SU-DHL-6 (cell line): ENCODE measurements at regions not wholly inside any gene's neighbourhood (a gene's known extent, or its start where the extent isn't known, plus 50 kb on each side); places are given as distances from the start of the nearest gene placed in this dataset.

Experiments
- CTCF ChIP-seq: fragments of 200-600 bp; sonication (generic); IDR thresholded peaks from one replicate; pipeline ENCODE4 v1.5.1; 2017; ENCODE audit warnings: antibody characterized with exemption, mild to moderate bottlenecking, low read length, moderate library complexity; ENCODE audit not compliant: insufficient read depth, poor library complexity, severe bottlenecking
- EZH2phosphoT487 ChIP-seq: fragments of 200-600 bp; sonication (generic), shearing (Covaris generic); conservative IDR thresholded peaks from 2 replicates; pipeline ENCODE4 v1.6.1; 2018; ENCODE audit warnings: mild to moderate bottlenecking, antibody characterized with exemption, low read length, moderate library complexity, mixed read lengths

DNA sequence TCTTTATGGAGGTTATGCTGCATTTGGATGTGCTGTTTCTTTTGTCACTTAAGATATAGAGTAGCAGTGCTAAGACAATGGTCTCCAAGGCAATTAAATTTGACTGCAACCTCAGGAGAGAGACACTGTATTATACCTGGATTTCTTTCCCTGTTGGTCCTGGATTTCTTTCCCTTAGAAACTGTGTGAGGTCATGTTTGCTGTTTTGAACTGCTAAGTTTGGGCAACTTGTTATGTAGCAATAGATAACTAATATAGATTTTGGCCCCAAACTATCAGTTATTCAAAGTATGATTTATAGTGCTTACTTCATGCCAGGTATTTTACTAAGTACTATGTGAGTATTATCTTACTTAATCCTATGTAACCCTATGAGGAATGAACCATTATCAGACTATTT is 458.4 kb downstream of the HS3ST3B1 start:
- TF ChIP-seq CTCF (no peak), EZH2phosphoT487 (no peak)
